Adrenal gland (tissue), 5 donors: ENCODE measurements at regions not wholly inside any gene's neighbourhood (a gene's known extent, or its start where the extent isn't known, plus 50 kb on each side); places are given as distances from the start of the nearest gene placed in this dataset.

Experiments
- POLR2A ChIP-seq, 2 donors: fragments of 450-650 bp; IDR thresholded peaks; one replicate each; pipeline ENCODE4 v1.6.1; 2017; ENCODE audit warnings: antibody characterized with exemption in 2 of 2, mild to moderate bottlenecking in 2 of 2, moderate library complexity in 1 of 2
- TF ChIP-seq, protein P1 (sequence below), 6 experiments: fragments of 450-650 bp in 4 of 6; fragments of 200-600 bp in 2 of 6; sonication (generic) in 1 of 6; IDR thresholded peaks; 1 replicate in 5 of 6; 2 replicates in 1 of 6; pipeline versions ENCODE4 v1.5.1 to v1.8.0; 2016 to 2021; ENCODE audit warnings: antibody characterized with exemption in 6 of 6, mild to moderate bottlenecking in 2 of 6, moderate library complexity in 1 of 6
- donor health status: DM: no; HTN: no; CAD: no.

DNA sequence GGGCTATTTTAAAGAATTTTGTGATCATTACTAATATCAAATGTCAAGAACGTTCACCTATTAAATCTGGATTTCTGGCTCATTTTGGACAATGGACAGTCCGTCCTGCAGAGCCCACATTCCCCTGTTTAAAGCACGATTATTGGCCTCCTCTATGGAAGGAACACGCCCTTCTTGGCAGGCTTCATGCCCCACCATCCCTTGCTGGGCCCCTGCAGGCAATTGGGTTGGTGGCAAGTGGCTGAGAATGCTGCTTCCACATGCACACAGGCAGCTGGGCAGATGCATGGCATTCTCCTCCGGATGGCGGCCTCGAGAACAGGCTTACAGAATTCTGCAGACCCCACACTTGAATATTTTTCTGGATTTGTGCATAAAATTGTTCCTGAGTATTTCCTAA is 305.8 kb upstream of the MKI67 start:
- TF ChIP-seq, protein P1, sequence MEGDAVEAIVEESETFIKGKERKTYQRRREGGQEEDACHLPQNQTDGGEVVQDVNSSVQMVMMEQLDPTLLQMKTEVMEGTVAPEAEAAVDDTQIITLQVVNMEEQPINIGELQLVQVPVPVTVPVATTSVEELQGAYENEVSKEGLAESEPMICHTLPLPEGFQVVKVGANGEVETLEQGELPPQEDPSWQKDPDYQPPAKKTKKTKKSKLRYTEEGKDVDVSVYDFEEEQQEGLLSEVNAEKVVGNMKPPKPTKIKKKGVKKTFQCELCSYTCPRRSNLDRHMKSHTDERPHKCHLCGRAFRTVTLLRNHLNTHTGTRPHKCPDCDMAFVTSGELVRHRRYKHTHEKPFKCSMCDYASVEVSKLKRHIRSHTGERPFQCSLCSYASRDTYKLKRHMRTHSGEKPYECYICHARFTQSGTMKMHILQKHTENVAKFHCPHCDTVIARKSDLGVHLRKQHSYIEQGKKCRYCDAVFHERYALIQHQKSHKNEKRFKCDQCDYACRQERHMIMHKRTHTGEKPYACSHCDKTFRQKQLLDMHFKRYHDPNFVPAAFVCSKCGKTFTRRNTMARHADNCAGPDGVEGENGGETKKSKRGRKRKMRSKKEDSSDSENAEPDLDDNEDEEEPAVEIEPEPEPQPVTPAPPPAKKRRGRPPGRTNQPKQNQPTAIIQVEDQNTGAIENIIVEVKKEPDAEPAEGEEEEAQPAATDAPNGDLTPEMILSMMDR (IDR thresholded peaks at IDR 0.05), result no peak
- TF ChIP-seq POLR2A (IDR thresholded peaks at IDR 0.05), result no peak
